Muscle layer of duodenum (tissue), 2 donors: ENCODE measurements at regions not wholly inside any gene's neighbourhood (a gene's known extent, or its start where the extent isn't known, plus 50 kb on each side); places are given as distances from the start of the nearest gene placed in this dataset.

Experiments used
- H3K27ac ChIP-seq: one replicate; pipeline ENCODE4 v1.7.0; 2013; ENCODE audit warnings: mild to moderate bottlenecking, low read length
- H3K27me3 ChIP-seq: one replicate; pipeline ENCODE4 v1.7.0; 2013; ENCODE audit warnings: low read depth, mild to moderate bottlenecking, control low read depth, low read length
- H3K36me3 ChIP-seq, 2 donors: one replicate each; pipeline ENCODE4 v1.7.0; 2013; ENCODE audit warnings: low read length in 2 of 2, control low read depth in 1 of 2, mild to moderate bottlenecking in 1 of 2; ENCODE audit not compliant: insufficient read depth in 2 of 2, control insufficient read depth in 1 of 2
- H3K4me1 ChIP-seq, 2 donors: one replicate each; pipeline ENCODE4 v1.7.0; 2013; ENCODE audit warnings: low read length in 2 of 2, mild to moderate bottlenecking in 2 of 2, control low read depth in 1 of 2, moderate library complexity in 1 of 2; ENCODE audit not compliant: insufficient read depth in 2 of 2, control insufficient read depth in 1 of 2
- H3K4me3 ChIP-seq, 2 donors: one replicate each; pipeline ENCODE4 v1.7.0; 2013; ENCODE audit warnings: low read length in 2 of 2, low read depth in 1 of 2, mild to moderate bottlenecking in 1 of 2
- H3K9me3 ChIP-seq, 2 donors: one replicate each; pipeline ENCODE4 v1.7.0; 2013; ENCODE audit warnings: low read length in 2 of 2, control low read depth in 1 of 2, mild to moderate bottlenecking in 1 of 2; ENCODE audit not compliant: control insufficient read depth in 1 of 2
- donor health status: healthy.

- H3K9me3 ChIP-seq, result no peaks in the 10 kb centered on the region
- H3K36me3 ChIP-seq, result no peaks in the 10 kb centered on the region
- H3K4me1 ChIP-seq, result no peaks in the 10 kb centered on the region
- no peaks in the 10 kb centered on the region for H3K27me3 ChIP-seq
- H3K4me3 ChIP-seq, result no peak overlapping the region
- H3K27ac ChIP-seq, result no peak overlapping the region
Observed at GRCh38 chr16:65226077-65226476, 104.2 kb upstream of the CDH11 start.

GRCh38 chr16:65225488-65225887 is 103.6 kb upstream of the CDH11 start:
- Histone ChIP-seq H3K27me3 (no peaks in the 10 kb centered on the region), H3K27ac (no peak overlapping the region)

GRCh38 chr16:65224994-65225393 is 103.1 kb upstream of the CDH11 start:
- no peaks in the 10 kb centered on the region for H3K9me3 ChIP-seq
- no peaks in the 10 kb centered on the region for H3K27me3 ChIP-seq
- no peaks in the 10 kb centered on the region for H3K36me3 ChIP-seq
- H3K4me1 ChIP-seq, result no peaks in the 10 kb centered on the region
- H3K27ac ChIP-seq, result no peak overlapping the region
- H3K4me3 ChIP-seq, result no peak overlapping the region

More at GRCh38 chr16:65225488-65225887, 103.6 kb upstream of the CDH11 start:
- no peaks in the 10 kb centered on the region for H3K4me1 ChIP-seq
- no peaks in the 10 kb centered on the region for H3K9me3 ChIP-seq
- H3K36me3 ChIP-seq, result no peaks in the 10 kb centered on the region
- no peak overlapping the region for H3K4me3 ChIP-seq

- H3K4me3 ChIP-seq, result no peak overlapping the region
- no peaks in the 10 kb centered on the region for H3K4me1 ChIP-seq
- no peaks in the 10 kb centered on the region for H3K9me3 ChIP-seq
- H3K27me3 ChIP-seq, result no peaks in the 10 kb centered on the region
- H3K36me3 ChIP-seq, result no peaks in the 10 kb centered on the region
- no peak overlapping the region for H3K27ac ChIP-seq
Observed at GRCh38 chr16:65224471-65224870, 102.6 kb upstream of the CDH11 start.

- Histone ChIP-seq H3K36me3 (no peaks in the 10 kb centered on the region), H3K9me3 (no peaks in the 10 kb centered on the region), H3K4me1 (no peaks in the 10 kb centered on the region), H3K4me3 (no peak overlapping the region), H3K27me3 (no peaks in the 10 kb centered on the region), H3K27ac (no peak overlapping the region)
Observed at GRCh38 chr16:65223335-65223734, 101.5 kb upstream of the CDH11 start.

GRCh38 chr16:65222536-65222935 is 100.7 kb upstream of the CDH11 start:
- H3K36me3 ChIP-seq, result no peaks in the 10 kb centered on the region
- no peak overlapping the region for H3K27ac ChIP-seq
- H3K4me1 ChIP-seq, result no peaks in the 10 kb centered on the region
- H3K9me3 ChIP-seq, result no peaks in the 10 kb centered on the region
- no peak overlapping the region for H3K4me3 ChIP-seq
- no peaks in the 10 kb centered on the region for H3K27me3 ChIP-seq

- no peaks in the 10 kb centered on the region for H3K4me1 ChIP-seq
- no peaks in the 10 kb centered on the region for H3K27me3 ChIP-seq
- H3K27ac ChIP-seq, result no peak overlapping the region
- no peaks in the 10 kb centered on the region for H3K9me3 ChIP-seq
- no peaks in the 10 kb centered on the region for H3K36me3 ChIP-seq
- no peak overlapping the region for H3K4me3 ChIP-seq
Observed at GRCh38 chr16:65222049-65222448, 100.2 kb upstream of the CDH11 start.

- H3K27ac ChIP-seq, result no peak overlapping the region
- H3K4me1 ChIP-seq, result no peaks in the 10 kb centered on the region
- no peaks in the 10 kb centered on the region for H3K27me3 ChIP-seq
- no peaks in the 10 kb centered on the region for H3K9me3 ChIP-seq
- no peaks in the 10 kb centered on the region for H3K36me3 ChIP-seq
- H3K4me3 ChIP-seq, result no peak overlapping the region
Observed at GRCh38 chr16:65219786-65220185, 97.9 kb upstream of the CDH11 start.

GRCh38 chr16:65218348-65218747 is 96.5 kb upstream of the CDH11 start:
- H3K4me3 ChIP-seq, result no peak overlapping the region

GRCh38 chr16:65213866-65214595 is 92.2 kb upstream of the CDH11 start:
- Histone ChIP-seq H3K36me3 (no peaks in the 10 kb centered on the region), H3K27ac (no peak overlapping the region), H3K4me1 (no peaks in the 10 kb centered on the region), H3K27me3 (no peaks in the 10 kb centered on the region), H3K9me3 (no peaks in the 10 kb centered on the region), H3K4me3 (no peak overlapping the region)

More at GRCh38 chr16:65218348-65218747, 96.5 kb upstream of the CDH11 start:
- Histone ChIP-seq H3K9me3 (no peaks in the 10 kb centered on the region), H3K4me1 (no peaks in the 10 kb centered on the region), H3K27ac (no peak overlapping the region), H3K36me3 (no peaks in the 10 kb centered on the region), H3K27me3 (no peaks in the 10 kb centered on the region)

- Histone ChIP-seq H3K27ac (no peak overlapping the region), H3K4me3 (no peak overlapping the region), H3K4me1 (no peaks in the 10 kb centered on the region), H3K9me3 (no peaks in the 10 kb centered on the region), H3K36me3 (no peaks in the 10 kb centered on the region), H3K27me3 (no peaks in the 10 kb centered on the region)
Observed at GRCh38 chr16:65212791-65213190, 90.9 kb upstream of the CDH11 start.

- H3K4me3 ChIP-seq, result no peak overlapping the region
- no peaks in the 10 kb centered on the region for H3K36me3 ChIP-seq
- H3K27ac ChIP-seq, result no peak overlapping the region
- H3K27me3 ChIP-seq, result no peaks in the 10 kb centered on the region
- no peaks in the 10 kb centered on the region for H3K4me1 ChIP-seq
- no peaks in the 10 kb centered on the region for H3K9me3 ChIP-seq
Observed at GRCh38 chr16:65212240-65212639, 90.4 kb upstream of the CDH11 start.
